ENCODE measurements at regions not wholly inside any gene's neighbourhood (a gene's known extent, or its start where the extent isn't known, plus 50 kb on each side); places are given as distances from the start of the nearest gene placed in this dataset.

DNA sequence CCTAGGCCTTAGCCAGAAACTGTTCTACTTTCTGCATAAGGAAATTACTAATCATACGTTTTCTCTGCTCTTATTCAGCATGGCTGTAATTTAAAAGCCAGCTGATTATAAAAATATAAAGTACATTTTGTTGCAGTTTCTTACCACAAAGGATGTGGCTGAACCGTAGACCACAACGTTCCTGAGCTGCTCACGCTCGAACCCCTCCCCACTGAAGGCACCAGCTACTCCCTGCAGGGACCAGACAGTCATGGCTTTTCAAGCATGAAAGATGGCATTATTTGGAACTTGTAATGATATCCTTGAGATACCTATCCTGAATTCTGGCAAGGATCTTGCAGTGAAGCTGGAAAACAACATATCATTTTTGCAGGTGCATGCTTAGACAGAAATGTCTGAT lies 91.8 kb upstream of the DMRT1 start:
- H3K9me2 ChIP-seq (ENCODE audit: insufficient read depth) = no peaks in the 10 kb centered on the region
- H3K36me3 ChIP-seq (ENCODE audit: insufficient read depth) = no peaks in the 10 kb centered on the region
- Mint-ChIP-seq H3K4me1 (peaks cover 19% of the 10 kb centered on the region), H3K9me3 (no peaks in the 10 kb centered on the region; the same call in 1 of the 3 replicates), H3K36me3 (ENCODE audit: low read depth) (peaks cover 9% of the 10 kb centered on the region; the same call in 2 of the 3 replicates), H3K27me3 (ENCODE audit: insufficient read depth, low read depth, poor library complexity) (peaks cover 7% of the 10 kb centered on the region), H3K27ac (no peak overlapping the region), H3K4me3 (no peak overlapping the region)
- TF ChIP-seq, protein P1, sequence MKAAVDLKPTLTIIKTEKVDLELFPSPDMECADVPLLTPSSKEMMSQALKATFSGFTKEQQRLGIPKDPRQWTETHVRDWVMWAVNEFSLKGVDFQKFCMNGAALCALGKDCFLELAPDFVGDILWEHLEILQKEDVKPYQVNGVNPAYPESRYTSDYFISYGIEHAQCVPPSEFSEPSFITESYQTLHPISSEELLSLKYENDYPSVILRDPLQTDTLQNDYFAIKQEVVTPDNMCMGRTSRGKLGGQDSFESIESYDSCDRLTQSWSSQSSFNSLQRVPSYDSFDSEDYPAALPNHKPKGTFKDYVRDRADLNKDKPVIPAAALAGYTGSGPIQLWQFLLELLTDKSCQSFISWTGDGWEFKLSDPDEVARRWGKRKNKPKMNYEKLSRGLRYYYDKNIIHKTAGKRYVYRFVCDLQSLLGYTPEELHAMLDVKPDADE (IDR thresholded peaks at IDR 0.05) = no peak
- TF ChIP-seq JUNB (IDR thresholded peaks at IDR 0.05; ENCODE audit: unreplicated experiment) = no peak
- TF ChIP-seq, protein P2, sequence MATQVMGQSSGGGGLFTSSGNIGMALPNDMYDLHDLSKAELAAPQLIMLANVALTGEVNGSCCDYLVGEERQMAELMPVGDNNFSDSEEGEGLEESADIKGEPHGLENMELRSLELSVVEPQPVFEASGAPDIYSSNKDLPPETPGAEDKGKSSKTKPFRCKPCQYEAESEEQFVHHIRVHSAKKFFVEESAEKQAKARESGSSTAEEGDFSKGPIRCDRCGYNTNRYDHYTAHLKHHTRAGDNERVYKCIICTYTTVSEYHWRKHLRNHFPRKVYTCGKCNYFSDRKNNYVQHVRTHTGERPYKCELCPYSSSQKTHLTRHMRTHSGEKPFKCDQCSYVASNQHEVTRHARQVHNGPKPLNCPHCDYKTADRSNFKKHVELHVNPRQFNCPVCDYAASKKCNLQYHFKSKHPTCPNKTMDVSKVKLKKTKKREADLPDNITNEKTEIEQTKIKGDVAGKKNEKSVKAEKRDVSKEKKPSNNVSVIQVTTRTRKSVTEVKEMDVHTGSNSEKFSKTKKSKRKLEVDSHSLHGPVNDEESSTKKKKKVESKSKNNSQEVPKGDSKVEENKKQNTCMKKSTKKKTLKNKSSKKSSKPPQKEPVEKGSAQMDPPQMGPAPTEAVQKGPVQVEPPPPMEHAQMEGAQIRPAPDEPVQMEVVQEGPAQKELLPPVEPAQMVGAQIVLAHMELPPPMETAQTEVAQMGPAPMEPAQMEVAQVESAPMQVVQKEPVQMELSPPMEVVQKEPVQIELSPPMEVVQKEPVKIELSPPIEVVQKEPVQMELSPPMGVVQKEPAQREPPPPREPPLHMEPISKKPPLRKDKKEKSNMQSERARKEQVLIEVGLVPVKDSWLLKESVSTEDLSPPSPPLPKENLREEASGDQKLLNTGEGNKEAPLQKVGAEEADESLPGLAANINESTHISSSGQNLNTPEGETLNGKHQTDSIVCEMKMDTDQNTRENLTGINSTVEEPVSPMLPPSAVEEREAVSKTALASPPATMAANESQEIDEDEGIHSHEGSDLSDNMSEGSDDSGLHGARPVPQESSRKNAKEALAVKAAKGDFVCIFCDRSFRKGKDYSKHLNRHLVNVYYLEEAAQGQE (IDR thresholded peaks at IDR 0.05; ENCODE audit: unreplicated experiment) = no peak
- TF ChIP-seq, protein P3, sequence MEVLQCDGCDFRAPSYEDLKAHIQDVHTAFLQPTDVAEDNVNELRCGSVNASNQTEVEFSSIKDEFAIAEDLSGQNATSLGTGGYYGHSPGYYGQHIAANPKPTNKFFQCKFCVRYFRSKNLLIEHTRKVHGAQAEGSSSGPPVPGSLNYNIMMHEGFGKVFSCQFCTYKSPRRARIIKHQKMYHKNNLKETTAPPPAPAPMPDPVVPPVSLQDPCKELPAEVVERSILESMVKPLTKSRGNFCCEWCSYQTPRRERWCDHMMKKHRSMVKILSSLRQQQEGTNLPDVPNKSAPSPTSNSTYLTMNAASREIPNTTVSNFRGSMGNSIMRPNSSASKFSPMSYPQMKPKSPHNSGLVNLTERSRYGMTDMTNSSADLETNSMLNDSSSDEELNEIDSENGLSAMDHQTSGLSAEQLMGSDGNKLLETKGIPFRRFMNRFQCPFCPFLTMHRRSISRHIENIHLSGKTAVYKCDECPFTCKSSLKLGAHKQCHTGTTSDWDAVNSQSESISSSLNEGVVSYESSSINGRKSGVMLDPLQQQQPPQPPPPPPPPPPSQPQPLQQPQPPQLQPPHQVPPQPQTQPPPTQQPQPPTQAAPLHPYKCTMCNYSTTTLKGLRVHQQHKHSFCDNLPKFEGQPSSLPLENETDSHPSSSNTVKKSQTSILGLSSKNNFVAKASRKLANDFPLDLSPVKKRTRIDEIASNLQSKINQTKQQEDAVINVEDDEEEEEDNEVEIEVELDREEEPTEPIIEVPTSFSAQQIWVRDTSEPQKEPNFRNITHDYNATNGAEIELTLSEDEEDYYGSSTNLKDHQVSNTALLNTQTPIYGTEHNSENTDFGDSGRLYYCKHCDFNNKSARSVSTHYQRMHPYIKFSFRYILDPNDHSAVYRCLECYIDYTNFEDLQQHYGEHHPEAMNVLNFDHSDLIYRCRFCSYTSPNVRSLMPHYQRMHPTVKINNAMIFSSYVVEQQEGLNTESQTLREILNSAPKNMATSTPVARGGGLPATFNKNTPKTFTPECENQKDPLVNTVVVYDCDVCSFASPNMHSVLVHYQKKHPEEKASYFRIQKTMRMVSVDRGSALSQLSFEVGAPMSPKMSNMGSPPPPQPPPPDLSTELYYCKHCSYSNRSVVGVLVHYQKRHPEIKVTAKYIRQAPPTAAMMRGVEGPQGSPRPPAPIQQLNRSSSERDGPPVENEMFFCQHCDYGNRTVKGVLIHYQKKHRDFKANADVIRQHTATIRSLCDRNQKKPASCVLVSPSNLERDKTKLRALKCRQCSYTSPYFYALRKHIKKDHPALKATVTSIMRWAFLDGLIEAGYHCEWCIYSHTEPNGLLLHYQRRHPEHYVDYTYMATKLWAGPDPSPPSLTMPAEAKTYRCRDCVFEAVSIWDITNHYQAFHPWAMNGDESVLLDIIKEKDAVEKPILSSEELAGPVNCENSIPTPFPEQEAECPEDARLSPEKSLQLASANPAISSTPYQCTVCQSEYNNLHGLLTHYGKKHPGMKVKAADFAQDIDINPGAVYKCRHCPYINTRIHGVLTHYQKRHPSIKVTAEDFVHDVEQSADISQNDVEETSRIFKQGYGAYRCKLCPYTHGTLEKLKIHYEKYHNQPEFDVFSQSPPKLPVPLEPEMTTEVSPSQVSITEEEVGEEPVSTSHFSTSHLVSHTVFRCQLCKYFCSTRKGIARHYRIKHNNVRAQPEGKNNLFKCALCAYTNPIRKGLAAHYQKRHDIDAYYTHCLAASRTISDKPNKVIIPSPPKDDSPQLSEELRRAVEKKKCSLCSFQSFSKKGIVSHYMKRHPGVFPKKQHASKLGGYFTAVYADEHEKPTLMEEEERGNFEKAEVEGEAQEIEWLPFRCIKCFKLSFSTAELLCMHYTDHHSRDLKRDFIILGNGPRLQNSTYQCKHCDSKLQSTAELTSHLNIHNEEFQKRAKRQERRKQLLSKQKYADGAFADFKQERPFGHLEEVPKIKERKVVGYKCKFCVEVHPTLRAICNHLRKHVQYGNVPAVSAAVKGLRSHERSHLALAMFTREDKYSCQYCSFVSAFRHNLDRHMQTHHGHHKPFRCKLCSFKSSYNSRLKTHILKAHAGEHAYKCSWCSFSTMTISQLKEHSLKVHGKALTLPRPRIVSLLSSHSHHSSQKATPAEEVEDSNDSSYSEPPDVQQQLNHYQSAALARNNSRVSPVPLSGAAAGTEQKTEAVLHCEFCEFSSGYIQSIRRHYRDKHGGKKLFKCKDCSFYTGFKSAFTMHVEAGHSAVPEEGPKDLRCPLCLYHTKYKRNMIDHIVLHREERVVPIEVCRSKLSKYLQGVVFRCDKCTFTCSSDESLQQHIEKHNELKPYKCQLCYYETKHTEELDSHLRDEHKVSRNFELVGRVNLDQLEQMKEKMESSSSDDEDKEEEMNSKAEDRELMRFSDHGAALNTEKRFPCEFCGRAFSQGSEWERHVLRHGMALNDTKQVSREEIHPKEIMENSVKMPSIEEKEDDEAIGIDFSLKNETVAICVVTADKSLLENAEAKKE (CRISPR knock-in tag; IDR thresholded peaks at IDR 0.05) = no peak
- TF ChIP-seq CREB1 (CRISPR knock-in tag; IDR thresholded peaks at IDR 0.05; ENCODE audit: low read depth) = no peak
- H3F3A ChIP-seq (replicated peaks; ENCODE audit: low read depth) = no peaks in the 10 kb centered on the region
- no peak overlapping the region for H3K4me2 ChIP-seq
- H3K4me1 ChIP-seq (ENCODE audit: insufficient read depth) = peaks cover 6% of the 10 kb centered on the region
- no peaks in the 10 kb centered on the region for H3K79me2 ChIP-seq (replicated peaks; ENCODE audit: insufficient read depth)
- ATAC-seq = no peak
- DNase-seq (ENCODE audit: low spot score) = no peak
- H2AFZ ChIP-seq = no peak overlapping the region
- no peak overlapping the region for H3K4me3 ChIP-seq
- no peak overlapping the region for H3K27ac ChIP-seq (ENCODE audit: low read depth)
- H3K27me3 ChIP-seq (ENCODE audit: insufficient read depth) = no peaks in the 10 kb centered on the region
- no peaks in the 10 kb centered on the region for H4K20me1 ChIP-seq (replicated peaks; ENCODE audit: insufficient read depth)

All from GM23338 (cell line).